PC-9 (cell line): ENCODE measurements at regions not wholly inside any gene's neighbourhood (a gene's known extent, or its start where the extent isn't known, plus 50 kb on each side); places are given as distances from the start of the nearest gene placed in this dataset.

Experiments used
- BruUV-seq: library from RNA; stranded (reverse); fragments of 400-500 nt; replicated peaks from 2 replicates; lab custom pipeline; 2021; lab: Mats Ljungman, UMichigan
- CTCF ChIA-PET: fragments of 300-600 bp; sonication (Branson Sonifier 250); formaldehyde crosslinking; loops from one replicate; lab custom pipeline; 2022; ENCODE audit warnings: antibody characterized with exemption; lab: Charles Lee
- POLR2A ChIA-PET: fragments of 300-600 bp; sonication (Branson Sonifier 250); formaldehyde crosslinking; loops from one replicate; lab custom pipeline; 2022; ENCODE audit warnings: antibody characterized with exemption; ENCODE audit not compliant: unreplicated experiment; lab: Charles Lee
- DNase-seq, 2 experiments: peaks; one replicate each; pipeline versions ENCODE4 v3.0.0 to v3.0.0-alpha.2; 2015 to 2022; ENCODE audit warnings: mixed read lengths in 1 of 2
- H2AFZ ChIP-seq: fragments of 200-600 bp; sonication (generic); 2 replicates; pipeline ENCODE4 v1.8.1; 2017; ENCODE audit warnings: antibody characterized with exemption
- H3F3A ChIP-seq: fragments of 200-600 bp; sonication (generic); 2 replicates; pipeline ENCODE4 v1.8.1; 2017; ENCODE audit warnings: antibody characterized with exemption, mild to moderate bottlenecking, low read depth; ENCODE audit not compliant: insufficient read depth
- H3K27ac ChIP-seq: fragments of 200-600 bp; sonication (generic); 2 replicates; pipeline ENCODE4 v1.6.1; 2016; ENCODE audit warnings: mixed run types
- H3K27me3 ChIP-seq: fragments of 200-600 bp; sonication (generic); 2 replicates; pipeline ENCODE4 v1.6.1; 2016; ENCODE audit warnings: low read depth, mixed run types; ENCODE audit not compliant: insufficient read depth
- H3K36me3 ChIP-seq: fragments of 200-600 bp; sonication (generic); 2 replicates; pipeline ENCODE4 v1.6.1; 2016; ENCODE audit warnings: low read depth, mixed run types
- H3K4me1 ChIP-seq: fragments of 200-600 bp; sonication (generic); replicated peaks from 2 replicates; pipeline ENCODE4 v1.6.1; 2016; ENCODE audit warnings: mixed run types; ENCODE audit not compliant: insufficient read depth
- H3K4me2 ChIP-seq: fragments of 200-600 bp; sonication (generic); 2 replicates; pipeline ENCODE4 v1.6.1; 2017; ENCODE audit warnings: mixed run types
- H3K4me3 ChIP-seq: fragments of 200-600 bp; sonication (generic); 2 replicates; pipeline ENCODE4 v1.6.1; 2016; ENCODE audit warnings: mixed run types
- H3K79me2 ChIP-seq: fragments of 200-600 bp; sonication (generic); 2 replicates; pipeline ENCODE4 v1.6.1; 2017; ENCODE audit warnings: low read depth, mixed run types
- H3K9me2 ChIP-seq: fragments of 200-600 bp; sonication (generic); 2 replicates; pipeline ENCODE4 v1.8.1; 2017; ENCODE audit warnings: mild to moderate bottlenecking; ENCODE audit not compliant: insufficient read depth
- H3K9me3 ChIP-seq: fragments of 200-600 bp; sonication (generic); 2 replicates; pipeline ENCODE4 v1.8.1; 2016; ENCODE audit warnings: low read depth; ENCODE audit not compliant: insufficient read depth
- H4K20me1 ChIP-seq: fragments of 200-600 bp; sonication (generic); 2 replicates; pipeline ENCODE4 v1.8.1; 2017; ENCODE audit not compliant: insufficient read depth
- EZH2 ChIP-seq: fragments of 200-600 bp; sonication (generic); IDR thresholded peaks from 2 replicates; pipeline ENCODE4 v1.8.0; 2017; ENCODE audit warnings: antibody characterized with exemption, low read depth
- intact Hi-C: fragments of 100-400 bp; cut with micrococcal nuclease; formaldehyde crosslinking; loops from one replicate; pipeline ENCODE4 v1.10.0; 2022; ENCODE audit not compliant: unreplicated experiment
- TF ChIP-seq, protein P1 (sequence below): fragments of 200-600 bp; sonication (generic); conservative IDR thresholded peaks from 2 replicates; pipeline ENCODE4 v1.6.1; 2017; ENCODE audit warnings: mixed run types, antibody characterized with exemption, mild to moderate bottlenecking, moderate library complexity

DNA sequence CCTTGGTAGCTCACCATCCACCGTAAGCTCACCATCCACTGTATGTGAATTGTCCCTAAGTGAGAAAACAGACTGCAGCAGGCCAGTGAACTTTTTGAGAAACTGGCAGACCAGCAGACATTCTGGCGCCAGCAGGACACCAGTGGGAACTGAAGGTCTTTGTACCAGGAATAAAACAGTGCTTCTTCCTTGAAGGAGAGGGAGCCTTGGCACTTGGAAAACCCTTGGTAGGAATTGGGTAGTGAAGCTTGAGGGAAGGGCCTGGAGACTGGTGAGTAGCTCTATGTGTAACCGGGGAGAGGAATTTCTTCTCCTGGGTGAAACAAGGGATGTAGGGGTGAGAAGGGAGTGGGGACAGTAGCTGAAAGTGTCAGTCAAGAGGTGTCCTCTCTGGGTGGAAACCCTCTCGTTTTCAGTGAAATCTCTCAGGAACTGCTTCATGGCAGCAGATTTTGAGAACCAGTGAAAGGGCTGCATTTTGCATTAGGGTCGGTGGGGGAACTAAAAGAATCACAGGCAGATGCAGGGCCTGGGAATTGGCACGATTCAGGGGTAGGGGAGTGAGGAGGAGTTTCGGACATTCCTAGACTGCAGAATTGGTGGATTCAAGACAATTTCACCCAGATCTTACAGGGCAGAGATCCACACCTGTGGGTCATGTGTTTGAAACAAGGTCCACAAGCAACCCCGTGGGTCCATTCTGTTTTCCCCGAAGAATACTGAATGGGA, 131.5 kb upstream of the DLX2 start:
- intact Hi-C loops = loop anchor here (5.0 kb wide), 1 partner anchor 108 kb away; no protein-coding TSS in a partner anchor
- H3K36me3 ChIP-seq = no peaks in the 10 kb centered on the region
- ChIA-PET CTCF (no interaction called here), POLR2A (no interaction called here)
- no peak overlapping the region for H3K4me2 ChIP-seq
- H3K9me3 ChIP-seq = no peaks in the 10 kb centered on the region
- TF ChIP-seq, protein P1, sequence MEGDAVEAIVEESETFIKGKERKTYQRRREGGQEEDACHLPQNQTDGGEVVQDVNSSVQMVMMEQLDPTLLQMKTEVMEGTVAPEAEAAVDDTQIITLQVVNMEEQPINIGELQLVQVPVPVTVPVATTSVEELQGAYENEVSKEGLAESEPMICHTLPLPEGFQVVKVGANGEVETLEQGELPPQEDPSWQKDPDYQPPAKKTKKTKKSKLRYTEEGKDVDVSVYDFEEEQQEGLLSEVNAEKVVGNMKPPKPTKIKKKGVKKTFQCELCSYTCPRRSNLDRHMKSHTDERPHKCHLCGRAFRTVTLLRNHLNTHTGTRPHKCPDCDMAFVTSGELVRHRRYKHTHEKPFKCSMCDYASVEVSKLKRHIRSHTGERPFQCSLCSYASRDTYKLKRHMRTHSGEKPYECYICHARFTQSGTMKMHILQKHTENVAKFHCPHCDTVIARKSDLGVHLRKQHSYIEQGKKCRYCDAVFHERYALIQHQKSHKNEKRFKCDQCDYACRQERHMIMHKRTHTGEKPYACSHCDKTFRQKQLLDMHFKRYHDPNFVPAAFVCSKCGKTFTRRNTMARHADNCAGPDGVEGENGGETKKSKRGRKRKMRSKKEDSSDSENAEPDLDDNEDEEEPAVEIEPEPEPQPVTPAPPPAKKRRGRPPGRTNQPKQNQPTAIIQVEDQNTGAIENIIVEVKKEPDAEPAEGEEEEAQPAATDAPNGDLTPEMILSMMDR = no peak
- no peak for TF ChIP-seq EZH2
- H3K79me2 ChIP-seq = no peaks in the 10 kb centered on the region
- peaks cover 38% of the 10 kb centered on the region for H3K4me1 ChIP-seq
- H3K9me2 ChIP-seq = no peaks in the 10 kb centered on the region
- no peak overlapping the region for H3K4me3 ChIP-seq
- peaks cover 23% of the 10 kb centered on the region for H3F3A ChIP-seq
- no TSS peak for BruUV-seq
- no peak for DNase-seq
- no peak overlapping the region for H3K27ac ChIP-seq
- no peak overlapping the region for H2AFZ ChIP-seq
- H4K20me1 ChIP-seq = no peaks in the 10 kb centered on the region
- H3K27me3 ChIP-seq = no peaks in the 10 kb centered on the region

DNA sequence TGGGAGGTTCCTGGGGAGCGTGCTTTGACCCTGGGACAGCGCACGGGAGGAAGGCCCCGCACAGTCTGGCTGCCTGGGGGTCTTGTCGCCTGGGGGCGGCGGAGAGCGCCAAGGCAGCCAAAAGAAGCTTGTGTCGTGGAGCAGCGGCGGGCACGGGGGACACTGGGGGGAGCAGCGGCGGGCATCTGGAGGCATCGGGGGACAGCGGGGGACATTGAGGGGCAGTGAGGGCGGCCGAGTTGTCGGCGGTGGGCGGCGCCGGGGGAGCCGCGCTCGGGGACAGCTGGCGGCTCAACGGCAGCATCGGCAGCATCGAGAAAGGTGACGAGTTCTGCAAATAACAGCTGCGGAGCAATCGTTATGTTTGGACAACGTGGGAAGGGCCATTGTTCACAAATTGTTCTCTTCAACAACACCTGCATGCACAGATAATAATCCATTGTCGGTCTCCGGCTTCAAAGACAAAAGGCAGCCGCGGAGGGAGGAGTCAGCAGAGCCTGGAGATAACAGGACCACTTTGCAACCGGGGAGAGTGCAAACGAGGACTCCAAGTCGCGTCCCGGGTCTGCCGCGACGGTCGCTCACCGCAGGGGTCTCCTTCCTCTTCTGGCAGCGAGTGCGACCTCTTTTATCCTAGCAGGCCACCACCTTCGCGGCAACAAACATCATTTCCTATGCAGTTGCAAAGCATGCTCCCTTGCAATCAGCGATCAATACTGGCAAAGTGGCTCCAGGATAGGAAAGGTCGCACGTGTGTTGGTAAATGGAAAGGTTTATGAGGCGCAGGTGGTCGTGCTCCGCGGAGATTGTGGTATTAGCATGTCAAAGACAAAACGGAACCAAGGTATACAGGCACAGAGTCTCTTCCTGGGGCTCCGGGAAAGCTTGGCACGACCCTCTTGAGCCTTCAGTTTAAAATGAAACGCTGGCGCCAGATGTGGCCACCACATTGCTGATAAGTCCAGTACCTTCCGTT, 132.3 kb upstream of the DLX2 start:
- Histone ChIP-seq H3K4me3 (no peak overlapping the region), H3K9me3 (no peaks in the 10 kb centered on the region), H4K20me1 (no peaks in the 10 kb centered on the region), H3K4me1 (peaks cover 30% of the 10 kb centered on the region), H3K27me3 (no peaks in the 10 kb centered on the region), H3K4me2 (no peak overlapping the region), H3K36me3 (no peaks in the 10 kb centered on the region), H3K27ac (no peak overlapping the region), H2AFZ (no peak overlapping the region), H3K79me2 (no peaks in the 10 kb centered on the region), H3F3A (peaks cover 23% of the 10 kb centered on the region), H3K9me2 (no peaks in the 10 kb centered on the region)
- POLR2A ChIA-PET = no interaction called here
- CTCF ChIA-PET = no interaction called here
- BruUV-seq = no TSS peak
- TF ChIP-seq, protein P1 = no peak
- no peak for TF ChIP-seq EZH2
- intact Hi-C loops = loop anchor here (5.0 kb wide), 1 partner anchor 107 kb away; no protein-coding TSS in a partner anchor
- DNase-seq = no peak

DNA sequence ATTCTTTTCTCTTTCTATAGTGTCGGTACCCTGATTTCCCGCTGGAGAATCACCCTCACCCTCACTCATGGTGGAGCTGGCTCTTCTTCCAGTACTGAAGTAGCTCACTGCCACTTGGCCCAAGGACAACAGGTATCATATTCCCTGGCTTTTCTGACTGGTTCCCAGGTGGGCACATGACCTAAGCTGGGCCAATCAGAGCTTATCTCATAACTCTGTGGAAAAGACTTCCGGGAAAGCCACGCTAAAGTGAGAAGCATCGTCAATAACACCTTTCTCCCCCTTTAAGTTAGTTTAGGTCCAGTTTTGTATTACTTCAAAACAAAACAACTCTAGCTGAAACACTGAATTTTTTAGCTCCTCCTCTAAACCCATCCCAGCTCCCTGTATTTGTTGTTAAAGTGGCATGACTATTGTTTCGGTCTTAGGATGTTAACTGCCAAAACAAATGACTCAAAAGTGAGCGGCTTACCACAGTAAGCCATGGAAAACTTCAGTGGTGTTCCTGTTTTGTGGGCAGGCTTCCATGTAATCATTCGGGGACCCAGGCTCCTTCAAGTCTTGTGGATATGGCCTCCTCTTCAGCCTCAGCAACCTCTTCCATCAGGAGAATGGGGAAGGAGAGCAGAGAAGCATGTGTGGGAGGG, 137.4 kb upstream of the DLX2 start:
- 0 out of 2 replicates have a peak, but pooled peaks cover 3% of the 10 kb centered on the region for H3K4me1 ChIP-seq
- H4K20me1 ChIP-seq = no peaks in the 10 kb centered on the region
- H3K27ac ChIP-seq = no peak overlapping the region
- H3K9me2 ChIP-seq = no peaks in the 10 kb centered on the region
- no peak overlapping the region for H3K4me3 ChIP-seq
- no peaks in the 10 kb centered on the region for H3K36me3 ChIP-seq
- H3K79me2 ChIP-seq = no peaks in the 10 kb centered on the region
- intact Hi-C loops = no loop called here
- H3K9me3 ChIP-seq = 0 out of 2 replicates have a peak, but pooled peaks cover 2% of the 10 kb centered on the region
- no peaks in the 10 kb centered on the region for H3K27me3 ChIP-seq
- ChIA-PET CTCF (interaction anchor here (0.9 kb wide), 1 partner anchor 9 kb away, joined by 3 read pairs; no protein-coding TSS in a partner anchor), POLR2A (interaction anchor here (0.6 kb wide), 1 partner anchor 430 kb away, joined by 5 read pairs; no protein-coding TSS in a partner anchor)
- H3K4me2 ChIP-seq = no peak overlapping the region
- no TSS peak for BruUV-seq
- H2AFZ ChIP-seq = no peak overlapping the region
- H3F3A ChIP-seq = no peaks in the 10 kb centered on the region
- TF ChIP-seq, protein P1 = no peak
- TF ChIP-seq EZH2 = no peak
- DNase-seq = no peak
